Endothelial cell of umbilical vein (primary cell): ENCODE measurements at regions not wholly inside any gene's neighbourhood (a gene's known extent, or its start where the extent isn't known, plus 50 kb on each side); places are given as distances from the start of the nearest gene placed in this dataset.

Experiments
- BruUV-seq: library from RNA; stranded (reverse); fragments of 400-500 nt; replicated peaks from 2 replicates; lab custom pipeline; 2021; lab: Mats Ljungman, UMichigan
- CTCF ChIA-PET: fragments of 300-600, 350-600 bp; sonication (Branson Sonifier 250); formaldehyde crosslinking; loops from one replicate; lab custom pipeline; 2021; ENCODE audit warnings: antibody characterized with exemption, inconsistent platforms; lab: Charles Lee
- POLR2A ChIA-PET: fragments of 300-600, 350-600 bp; sonication (Branson Sonifier 250); formaldehyde crosslinking; loops from one replicate; lab custom pipeline; 2021; ENCODE audit warnings: antibody characterized with exemption, inconsistent platforms; lab: Charles Lee
- DNase-seq: peaks from one replicate; pipeline ENCODE4 v3.0.0-alpha.2; 2011; ENCODE audit warnings: low read depth, low spot score
- FAIRE-seq: peaks from 2 replicates; lab custom pipeline; 2011; peaks lifted over from hg19 to GRCh38; lab: Jason Lieb, UNC
- H2AFZ ChIP-seq: 2 replicates; pipeline ENCODE4 v1.6.0; 2012; ENCODE audit warnings: low read depth, low read length, control low read depth, inconsistent platforms
- H3K27ac ChIP-seq: 2 replicates; pipeline ENCODE4 v1.5.1; 2011; ENCODE audit warnings: low read depth, mild to moderate bottlenecking, control low read depth, low read length, moderate library complexity; ENCODE audit not compliant: insufficient read depth
- H3K27me3 ChIP-seq, 2 experiments: 2 replicates each; pipeline versions ENCODE4 v1.6.0 to v1.6.1; 2011; ENCODE audit warnings: low read length in 2 of 2, mixed read lengths in 1 of 2; ENCODE audit not compliant: control insufficient read depth in 2 of 2, insufficient read depth in 2 of 2
- H3K36me3 ChIP-seq, 2 experiments: 2 replicates in 1 of 2; 3 replicates in 1 of 2; pipeline ENCODE4 v1.5.1; 2011; ENCODE audit warnings: low read length in 2 of 2, mild to moderate bottlenecking in 1 of 2, moderate library complexity in 1 of 2; ENCODE audit not compliant: control insufficient read depth in 2 of 2, insufficient read depth in 2 of 2; ENCODE audit errors: extremely low read depth in 1 of 2
- H3K4me1 ChIP-seq: 3 replicates; pipeline ENCODE4 v1.5.1; 2011; ENCODE audit warnings: mild to moderate bottlenecking, low read length; ENCODE audit not compliant: control insufficient read depth, insufficient read depth; ENCODE audit errors: extremely low read depth
- H3K4me2 ChIP-seq: 2 replicates; pipeline ENCODE4 v1.6.1; 2011; ENCODE audit warnings: low read length, control low read depth, mixed read lengths; ENCODE audit not compliant: insufficient read depth
- H3K4me3 ChIP-seq, 3 experiments: fragments of 200-600 bp in 1 of 3; sonication (generic), shearing (Covaris generic) in 1 of 3; replicated peaks in 1 of 3; 2 replicates each; pipeline ENCODE4 v1.5.1; 2011 to 2016; ENCODE audit warnings: control low read depth in 3 of 3, low read length in 3 of 3, mild to moderate bottlenecking in 2 of 3, inconsistent platforms in 1 of 3, low read depth in 1 of 3, moderate library complexity in 1 of 3; ENCODE audit not compliant: insufficient read depth in 1 of 3
- H3K79me2 ChIP-seq: 2 replicates; pipeline ENCODE4 v1.6.0; 2012; ENCODE audit warnings: low read length, inconsistent platforms; ENCODE audit not compliant: control insufficient read depth, insufficient read depth
- H3K9ac ChIP-seq: replicated peaks from 2 replicates; pipeline ENCODE3; 2011; ENCODE audit warnings: low read length, control low read depth; ENCODE audit not compliant: insufficient read depth; ENCODE audit errors: extremely low read depth
- H3K9me1 ChIP-seq: replicated peaks from 3 replicates; pipeline ENCODE4 v1.6.0; 2011; ENCODE audit warnings: mild to moderate bottlenecking, low read length; ENCODE audit not compliant: control insufficient read depth, insufficient read depth; ENCODE audit errors: extremely low read depth
- H3K9me3 ChIP-seq: replicated peaks from 2 replicates; pipeline ENCODE4 v1.5.1; 2012; ENCODE audit warnings: low read length, inconsistent platforms; ENCODE audit not compliant: control insufficient read depth, insufficient read depth
- H4K20me1 ChIP-seq: replicated peaks from 2 replicates; pipeline ENCODE3; 2011; ENCODE audit warnings: mild to moderate bottlenecking, low read length; ENCODE audit not compliant: control insufficient read depth, insufficient read depth; ENCODE audit errors: extremely low read depth
- CTCF ChIP-seq, 2 donors: IDR thresholded peaks; 1 replicate in 1 of 2; 2 replicates in 1 of 2; pipeline ENCODE4 v1.5.1; 2011; ENCODE audit warnings: low read length in 2 of 2, mild to moderate bottlenecking in 2 of 2, moderate library complexity in 2 of 2, control low read depth in 1 of 2, inconsistent platforms in 1 of 2, low read depth in 1 of 2; ENCODE audit not compliant: insufficient read depth in 1 of 2; ENCODE audit errors: extremely low read depth in 1 of 2
- EZH2 ChIP-seq: IDR thresholded peaks from 2 replicates; pipeline ENCODE4 v1.6.1; 2012; ENCODE audit warnings: borderline replicate concordance, low read depth, mild to moderate bottlenecking, moderate library complexity, low read length, inconsistent platforms; ENCODE audit not compliant: severe bottlenecking
- FOS ChIP-seq: IDR thresholded peaks from 2 replicates; pipeline ENCODE4 v1.6.1; 2011; ENCODE audit warnings: mild to moderate bottlenecking, low read length, moderate library complexity, borderline replicate concordance; ENCODE audit not compliant: insufficient read depth
- GATA2 ChIP-seq: IDR thresholded peaks from 2 replicates; pipeline ENCODE4 v1.7.0; 2011; ENCODE audit warnings: low read depth, mild to moderate bottlenecking, moderate library complexity, mixed read lengths, low read length; ENCODE audit not compliant: insufficient read length, insufficient read depth
- JUN ChIP-seq: IDR thresholded peaks from 2 replicates; pipeline ENCODE4 v1.6.1; 2011; ENCODE audit warnings: borderline replicate concordance, low read depth; ENCODE audit not compliant: insufficient read length, insufficient read depth
- MYC ChIP-seq: IDR thresholded peaks from one replicate; pipeline ENCODE4 v1.6.1; 2011; ENCODE audit warnings: mild to moderate bottlenecking, low read depth, low read length
- POLR2A ChIP-seq: IDR thresholded peaks from 2 replicates; pipeline ENCODE4 v1.6.1; 2012; ENCODE audit warnings: low read depth, mild to moderate bottlenecking, control low read depth, low read length
- POLR2AphosphoS5 ChIP-seq: IDR thresholded peaks from 2 replicates; pipeline ENCODE4 v1.6.1; 2012; ENCODE audit warnings: low read depth, mild to moderate bottlenecking, control low read depth, low read length, moderate library complexity; ENCODE audit not compliant: insufficient read depth
- dilution Hi-C: fragments of 300-500 bp; cut with MboI; formaldehyde crosslinking; loops from one replicate; pipeline ENCODE4 v1.15.0; 2019; ENCODE audit warnings: low sequenced_read_pairs; ENCODE audit not compliant: extremely low pct_ligation_motif_present
- intact Hi-C: fragments of 100-400 bp; cut with micrococcal nuclease; formaldehyde crosslinking; loops from one replicate; pipeline ENCODE4 v1.10.0; 2022
- TF ChIP-seq, protein P1 (sequence below): IDR thresholded peaks from 2 replicates; pipeline ENCODE4 v1.6.1; 2011; ENCODE audit not compliant: insufficient read depth, insufficient read length

GRCh38 chr6:48915591-48915990 is 547.5 kb downstream of the MMUT start:
- H3K9me1 ChIP-seq = no peaks in the 10 kb centered on the region
- no peaks in the 10 kb centered on the region for H3K9me3 ChIP-seq
- POLR2A ChIA-PET = no interaction called here
- dilution Hi-C loops (no loop called here), intact Hi-C loops (no loop called here)
- H3K4me1 ChIP-seq = no peaks in the 10 kb centered on the region
- no peak overlapping the region for H3K27ac ChIP-seq
- BruUV-seq = no TSS peak
- TF ChIP-seq FOS (no peak), EZH2 (no peak), JUN (no peak), CTCF (IDR thresholded peaks at IDR 0.05; ENCODE audit: extremely low read depth in 1 of 2, insufficient read depth in 1 of 2, low read depth in 1 of 2, low read length in 2 of 2) (no peak), POLR2AphosphoS5 (no peak), GATA2 (no peak), MYC (no peak), POLR2A (no peak)
- TF ChIP-seq, protein P1, sequence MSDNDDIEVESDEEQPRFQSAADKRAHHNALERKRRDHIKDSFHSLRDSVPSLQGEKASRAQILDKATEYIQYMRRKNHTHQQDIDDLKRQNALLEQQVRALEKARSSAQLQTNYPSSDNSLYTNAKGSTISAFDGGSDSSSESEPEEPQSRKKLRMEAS = no peak
- DNase-seq = no peak
- no peak overlapping the region for H3K4me2 ChIP-seq
- H2AFZ ChIP-seq = no peak overlapping the region
- no peaks in the 10 kb centered on the region for H3K27me3 ChIP-seq
- CTCF ChIA-PET = no interaction called here
- H3K9ac ChIP-seq = no peak overlapping the region
- no peak for FAIRE-seq
- no peaks in the 10 kb centered on the region for H4K20me1 ChIP-seq
- no peak overlapping the region for H3K4me3 ChIP-seq
- no peaks in the 10 kb centered on the region for H3K79me2 ChIP-seq
- no peaks in the 10 kb centered on the region for H3K36me3 ChIP-seq
